HCT116 (cell line): ENCODE measurements at regions not wholly inside any gene's neighbourhood (a gene's known extent, or its start where the extent isn't known, plus 50 kb on each side); places are given as distances from the start of the nearest gene placed in this dataset.

Source experiments
- ATAC-seq: fragments of 200-7000 bp; cut with Tn5 transposase; 2 replicates; pipeline ENCODE4 v1.9.1; 2020; ENCODE audit warnings: mild to moderate bottlenecking, moderate library complexity
- BruUV-seq: library from RNA; stranded (reverse); fragments of 400-500 nt; replicated peaks from 2 replicates; lab custom pipeline; 2021; lab: Mats Ljungman, UMichigan
- CTCF ChIA-PET: fragments of 300-600 bp; sonication (Branson Sonifier 250); formaldehyde crosslinking; loops from one replicate; lab custom pipeline; 2021; ENCODE audit warnings: antibody characterized with exemption; lab: Charles Lee
- POLR2A ChIA-PET: fragments of 300-600, 350-600 bp; sonication (Branson Sonifier 250); formaldehyde crosslinking; loops from one replicate; lab custom pipeline; 2021; ENCODE audit warnings: antibody characterized with exemption; lab: Charles Lee
- RAD21 ChIA-PET, 2 experiments: fragments of 300-600 bp; sonication (Branson Sonifier 250); formaldehyde crosslinking; loops; one replicate each; lab custom pipeline; 2023; ENCODE audit warnings: low total read pairs in 2 of 2; ENCODE audit not compliant: uncharacterized antibody in 2 of 2, unreplicated experiment in 2 of 2, low non-redundant PET in 1 of 2; lab: Charles Lee
- DNase-seq: peaks from one replicate; pipeline ENCODE4 v3.0.0-alpha.2; 2010; ENCODE audit warnings: low read depth, low spot score
- H2AFZ ChIP-seq: fragments of 200-600 bp; shearing (Covaris generic), sonication (generic); 2 replicates; pipeline ENCODE4 v1.6.1; 2017; ENCODE audit warnings: low read depth, mixed run types, mixed read lengths, antibody characterized with exemption, low read length; ENCODE audit not compliant: poor library complexity, severe bottlenecking
- H3K27ac ChIP-seq: 2 replicates; pipeline ENCODE4 v1.5.1; 2012; ENCODE audit warnings: low read depth, low read length
- H3K27me3 ChIP-seq: fragments of 200-600 bp; sonication (generic); 2 replicates; pipeline ENCODE4 v1.6.1; 2016; ENCODE audit warnings: mixed run types, low read length, mixed read lengths; ENCODE audit not compliant: insufficient read depth
- H3K36me3 ChIP-seq, 2 experiments: fragments of 200-500 bp in 1 of 2; fragments of 200-600 bp in 1 of 2; sonication (Bioruptor generic) in 1 of 2; sonication (generic) in 1 of 2; 2 replicates each; pipeline versions ENCODE4 v1.5.1 to v1.6.1; 2014 to 2016; ENCODE audit warnings: low read length in 2 of 2, inconsistent platforms in 1 of 2, mixed read lengths in 1 of 2, mixed run types in 1 of 2; ENCODE audit not compliant: insufficient read depth in 2 of 2, control insufficient read depth in 1 of 2
- H3K4me1 ChIP-seq, 2 experiments: fragments of 200-600 bp in 1 of 2; sonication (generic) in 1 of 2; 2 replicates each; pipeline versions ENCODE4 v1.5.1 to v1.6.1; 2012 to 2017; ENCODE audit warnings: low read length in 2 of 2, inconsistent platforms in 1 of 2, mild to moderate bottlenecking in 1 of 2, mixed read lengths in 1 of 2, mixed run types in 1 of 2, moderate library complexity in 1 of 2; ENCODE audit not compliant: insufficient read depth in 2 of 2, control insufficient read depth in 1 of 2
- H3K4me2 ChIP-seq: fragments of 200-600 bp; sonication (generic); 2 replicates; pipeline ENCODE4 v1.6.1; 2017; ENCODE audit warnings: mixed run types, low read length, mixed read lengths
- H3K4me3 ChIP-seq, 2 experiments: fragments of 200-600 bp in 1 of 2; sonication (generic) in 1 of 2; replicated peaks in 1 of 2; 2 replicates each; pipeline ENCODE4 v1.5.1; 2011 to 2016; ENCODE audit warnings: low read length in 2 of 2, control low read depth in 1 of 2, low read depth in 1 of 2, mild to moderate bottlenecking in 1 of 2, mixed read lengths in 1 of 2, mixed run types in 1 of 2
- H3K79me2 ChIP-seq: fragments of 200-600 bp; sonication (generic); 2 replicates; pipeline ENCODE4 v1.6.1; 2017; ENCODE audit warnings: mild to moderate bottlenecking, mixed run types, low read length, moderate library complexity, mixed read lengths; ENCODE audit not compliant: insufficient read depth
- H3K9ac ChIP-seq: fragments of 200-600 bp; sonication (generic); 2 replicates; pipeline ENCODE4 v1.6.1; 2016; ENCODE audit warnings: low read length, mixed read lengths
- H3K9me2 ChIP-seq: fragments of 200-600 bp; sonication (generic), shearing (Covaris generic); 2 replicates; pipeline ENCODE4 v1.6.1; 2017; ENCODE audit warnings: mixed run types, mild to moderate bottlenecking, moderate library complexity; ENCODE audit not compliant: insufficient read depth
- H3K9me3 ChIP-seq, 2 experiments: fragments of 200-500 bp in 1 of 2; fragments of 200-600 bp in 1 of 2; sonication (Bioruptor generic) in 1 of 2; sonication (generic) in 1 of 2; 2 replicates each; pipeline ENCODE4 v1.6.1; 2014 to 2017; ENCODE audit warnings: low read length in 2 of 2, mixed read lengths in 2 of 2, inconsistent platforms in 1 of 2, low read depth in 1 of 2, mild to moderate bottlenecking in 1 of 2, mixed run types in 1 of 2, moderate library complexity in 1 of 2; ENCODE audit not compliant: control insufficient read depth in 1 of 2, insufficient read depth in 1 of 2
- H4K20me1 ChIP-seq: fragments of 200-600 bp; sonication (generic), shearing (Covaris generic); 2 replicates; pipeline ENCODE4 v1.6.1; 2017; ENCODE audit warnings: mixed run types, mild to moderate bottlenecking, moderate library complexity; ENCODE audit not compliant: insufficient read depth
- EZH2 ChIP-seq: fragments of 200-600 bp; sonication (generic); IDR thresholded peaks from 2 replicates; pipeline ENCODE4 v1.6.1; 2017; ENCODE audit warnings: antibody characterized with exemption, mixed run types
- REST ChIP-seq: IDR thresholded peaks from 2 replicates; pipeline ENCODE4 v1.6.1; 2012; ENCODE audit warnings: low read depth
- intact Hi-C: fragments of 100-400 bp; cut with micrococcal nuclease; formaldehyde crosslinking; loops from 2 replicates; pipeline ENCODE4 v1.10.0; 2022

- Histone ChIP-seq H3K27ac (peak overlapping the region; percentile 1; the same call in 1 of the 2 replicates), H3K4me2 (peak overlapping the region; percentile 43), H4K20me1 (no peaks in the 10 kb centered on the region; the same call in 1 of the 2 replicates), H3K4me1 (peaks cover 7 to 16% of the 10 kb centered on the region in 2 experiments), H3K4me3 (no peak overlapping the region; a peak in 1 of 4 replicates), H2AFZ (peak overlapping the region; percentile 47), H3K9me3 (peaks cover 0 to 8% of the 10 kb centered on the region in 2 experiments; a peak in 1 of 4 replicates), H3K79me2 (no peaks in the 10 kb centered on the region), H3K9me2 (no peaks in the 10 kb centered on the region), H3K36me3 (no peaks in the 10 kb centered on the region), H3K27me3 (no peaks in the 10 kb centered on the region), H3K9ac (no peak overlapping the region)
- ATAC-seq (0 out of 2 replicates have a peak, but pooled peaks have one; percentile 9), DNase-seq (no peak)
- CTCF ChIA-PET, result no interaction called here
- BruUV-seq, result no TSS peak
- POLR2A ChIA-PET, result no interaction called here
- TF ChIP-seq EZH2 (no peak), REST (no peak)
- intact Hi-C loops, result no loop called here
- RAD21 ChIA-PET, result no interaction called here
Observed at GRCh38 chr6:140486450-140487361, 1112.3 kb upstream of the CITED2 start.
